GM12878 (cell line): ENCODE measurements at regions not wholly inside any gene's neighbourhood (a gene's known extent, or its start where the extent isn't known, plus 50 kb on each side); places are given as distances from the start of the nearest gene placed in this dataset.

Experiments used
- ATAC-seq: fragments of 200-7000 bp; cut with Tn5 transposase; 3 replicates; pipeline ENCODE4 v1.9.1; 2020; ENCODE audit warnings: mild to moderate bottlenecking, moderate library complexity
- BruUV-seq: library from RNA; stranded (reverse); fragments of 400-500 nt; replicated peaks from 2 replicates; lab custom pipeline; 2021; lab: Mats Ljungman, UMichigan
- CTCF ChIA-PET: fragments of 300-600 bp; sonication (Branson Sonifier 250); formaldehyde crosslinking; extraction: SDS; loops from one replicate; lab custom pipeline; 2021; ENCODE audit warnings: inconsistent platforms; lab: Yijun Ruan, JAX
- POLR2A ChIA-PET: fragments of 350-600 bp; formaldehyde crosslinking; extraction: SDS; loops from one replicate; lab custom pipeline; 2021; ENCODE audit warnings: inconsistent platforms; lab: Charles Lee
- RAD21 ChIA-PET: fragments of 300-600 bp; sonication (Branson Sonifier 250); formaldehyde crosslinking; loops from one replicate; lab custom pipeline; 2023; ENCODE audit warnings: antibody characterized with exemption; ENCODE audit not compliant: unreplicated experiment; lab: Charles Lee
- SMC1A ChIA-PET: fragments of 300-600 bp; sonication (Branson Sonifier 250); formaldehyde crosslinking; loops from one replicate; lab custom pipeline; 2023; ENCODE audit not compliant: unreplicated experiment, uncharacterized antibody; lab: Charles Lee
- DNase-seq: peaks from one replicate; pipeline ENCODE4 v3.0.0-alpha.2; 2011; ENCODE audit warnings: low read depth, low spot score
- FAIRE-seq: peaks from 3 replicates; lab custom pipeline; 2011; peaks lifted over from hg19 to GRCh38; lab: Jason Lieb, UNC
- H2AFZ ChIP-seq: 2 replicates; pipeline ENCODE4 v1.6.0; 2011; ENCODE audit warnings: low read depth, low read length, control low read depth; ENCODE audit not compliant: control insufficient read depth
- H3K27ac ChIP-seq: 2 replicates; pipeline ENCODE4 v1.5.1; 2011; ENCODE audit warnings: control low read depth; ENCODE audit not compliant: control insufficient read depth, insufficient read depth
- H3K27me3 ChIP-seq, 2 experiments: replicated peaks in 1 of 2; 2 replicates each; pipeline versions ENCODE4 v1.6.0 to v1.6.1; 2011; ENCODE audit warnings: low read length in 1 of 2; ENCODE audit not compliant: control insufficient read depth in 2 of 2, insufficient read depth in 2 of 2
- H3K36me3 ChIP-seq, 2 experiments: 2 replicates each; pipeline ENCODE4 v1.5.1; 2011; ENCODE audit warnings: low read length in 1 of 2; ENCODE audit not compliant: control insufficient read depth in 2 of 2, insufficient read depth in 2 of 2
- H3K4me1 ChIP-seq: 2 replicates; pipeline ENCODE4 v1.6.1; 2011; ENCODE audit warnings: mild to moderate bottlenecking, low read length, moderate library complexity, mixed read lengths; ENCODE audit not compliant: control insufficient read depth, insufficient read depth
- H3K4me2 ChIP-seq: 2 replicates; pipeline ENCODE4 v1.6.0; 2011; ENCODE audit warnings: control low read depth; ENCODE audit not compliant: control insufficient read depth, insufficient read depth
- H3K4me3 ChIP-seq: fragments of 200-600 bp; sonication (generic); 2 replicates; pipeline ENCODE4 v1.5.1; 2016
- H3K79me2 ChIP-seq: 2 replicates; pipeline ENCODE4 v1.6.0; 2011; ENCODE audit warnings: low read length; ENCODE audit not compliant: control insufficient read depth, insufficient read depth
- H3K9ac ChIP-seq: 2 replicates; pipeline ENCODE4 v1.8.0; 2011; ENCODE audit warnings: low read length, control low read depth, mixed read lengths; ENCODE audit not compliant: control insufficient read depth, insufficient read depth
- H3K9me3 ChIP-seq: replicated peaks from 3 replicates; pipeline ENCODE4 v1.5.1; 2011; ENCODE audit warnings: mild to moderate bottlenecking, low read length; ENCODE audit not compliant: control insufficient read depth, insufficient read depth
- H4K20me1 ChIP-seq: 2 replicates; pipeline ENCODE4 v1.6.0; 2011; ENCODE audit not compliant: control insufficient read depth, insufficient read depth
- ATF3 ChIP-seq: IDR thresholded peaks from 2 replicates; pipeline ENCODE4 v1.6.1; 2011; ENCODE audit warnings: low read depth, mild to moderate bottlenecking, low read length, moderate library complexity, borderline replicate concordance; ENCODE audit errors: extremely low read depth
- BCL11A ChIP-seq: IDR thresholded peaks from 2 replicates; pipeline ENCODE4 v1.6.1; 2011; ENCODE audit warnings: low read depth, low read length
- E4F1 ChIP-seq: fragments of 450-650 bp; IDR thresholded peaks from 2 replicates; pipeline ENCODE4 v1.6.1; 2018; ENCODE audit warnings: borderline replicate concordance, mild to moderate bottlenecking; ENCODE audit not compliant: partially characterized antibody
- MAX ChIP-seq: IDR thresholded peaks from 2 replicates; pipeline ENCODE4 v1.6.1; 2012; ENCODE audit warnings: low read depth, low read length, improper control_type of control experiment
- MEF2A ChIP-seq: IDR thresholded peaks from 2 replicates; pipeline ENCODE4 v1.6.1; 2011; ENCODE audit warnings: low read depth, mild to moderate bottlenecking, low read length, moderate library complexity; ENCODE audit not compliant: insufficient read depth
- RELA ChIP-seq: fragments of 450-650 bp; IDR thresholded peaks from 2 replicates; pipeline ENCODE4 v1.8.0; 2014; ENCODE audit warnings: borderline replicate concordance; ENCODE audit not compliant: partially characterized antibody
- SMAD1 ChIP-seq: fragments of 450-650 bp; IDR thresholded peaks from 2 replicates; pipeline ENCODE4 v1.6.1; 2018; ENCODE audit warnings: mild to moderate bottlenecking, low read depth; ENCODE audit not compliant: partially characterized antibody
- SPI1 ChIP-seq: IDR thresholded peaks from 2 replicates; pipeline ENCODE4 v1.6.1; 2011; ENCODE audit warnings: low read depth, mild to moderate bottlenecking, low read length, moderate library complexity, borderline replicate concordance; ENCODE audit not compliant: insufficient read depth
- STAT1 ChIP-seq: fragments of 450-650 bp; conservative IDR thresholded peaks from 2 replicates; pipeline ENCODE4 v1.6.1; 2014; ENCODE audit warnings: antibody characterized with exemption, mild to moderate bottlenecking
- WGBS: methylation state at CpG from one replicate; pipeline ENCODE4 v1.1.6; 2016; ENCODE audit warnings: low lambda C conversion rate; ENCODE audit not compliant: insufficient replicate concordance, insufficient coverage; ENCODE audit errors: missing lambda C conversion rate; 5-methylcytosine and 5-hydroxymethylcytosine counted together
- in situ Hi-C: fragments of 300-500 bp; cut with MboI; formaldehyde crosslinking; loops from 9 replicates; pipeline ENCODE4 v1.14.3; 2018; ENCODE audit warnings: mixed read lengths
- intact Hi-C: fragments of 100-400 bp; cut with micrococcal nuclease; formaldehyde crosslinking; loops from one replicate; pipeline ENCODE4 v1.14.2; 2022; ENCODE audit not compliant: unreplicated experiment
- TF ChIP-seq, protein P1 (sequence below): fragments of 450-650 bp; IDR thresholded peaks from 2 replicates; pipeline ENCODE4 v1.6.1; 2016; ENCODE audit warnings: mild to moderate bottlenecking, moderate library complexity, borderline replicate concordance

DNA sequence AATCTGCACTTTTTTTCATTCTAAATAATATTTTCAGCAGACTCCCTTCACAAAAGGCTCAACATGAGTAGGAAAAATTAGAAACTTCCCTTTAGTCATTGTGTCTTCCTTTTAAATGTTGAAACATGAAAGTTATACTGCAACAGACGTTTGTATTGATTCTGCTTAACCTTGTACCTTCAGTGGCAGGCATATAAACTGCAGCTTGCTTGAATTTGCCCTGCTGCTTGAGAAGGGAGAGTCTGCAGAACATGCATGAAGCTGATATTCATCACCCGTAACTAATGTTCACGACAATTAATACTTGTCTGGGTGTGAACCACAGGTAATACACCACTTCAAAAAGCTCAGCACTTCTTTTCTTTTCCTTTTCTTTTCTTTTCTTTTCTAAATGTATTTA lies 294.7 kb upstream of the LRP1B start:
- DNase-seq: no peak
- H3K4me2 ChIP-seq: no peak overlapping the region
- no peaks in the 10 kb centered on the region for H3K36me3 ChIP-seq
- WGBS: 3% methylated on average over 3 of the region's 3 CpGs
- no peaks in the 10 kb centered on the region for H3K4me1 ChIP-seq
- intact Hi-C loops: no loop called here
- H3K9ac ChIP-seq: no peak overlapping the region
- TF ChIP-seq SMAD1 (no peak), ATF3 (no peak), RELA (no peak), STAT1 (no peak), MAX (no peak)
- H3K27me3 ChIP-seq: no peaks in the 10 kb centered on the region
- no peak for ATAC-seq
- no peak for FAIRE-seq
- H3K4me3 ChIP-seq: no peak overlapping the region
- ChIA-PET RAD21 (no interaction called here), SMC1A (no interaction called here), POLR2A (interaction anchor here (0.5 kb wide), 1 partner anchor 261 kb away, joined by 7 read pairs; no protein-coding TSS in a partner anchor), CTCF (no interaction called here)
- no peaks in the 10 kb centered on the region for H3K79me2 ChIP-seq
- no TSS peak for BruUV-seq
- no peaks in the 10 kb centered on the region for H4K20me1 ChIP-seq
- no peaks in the 10 kb centered on the region for H3K9me3 ChIP-seq
- H3K27ac ChIP-seq: no peak overlapping the region
- H2AFZ ChIP-seq: no peak overlapping the region
- in situ Hi-C loops: no loop called here

DNA sequence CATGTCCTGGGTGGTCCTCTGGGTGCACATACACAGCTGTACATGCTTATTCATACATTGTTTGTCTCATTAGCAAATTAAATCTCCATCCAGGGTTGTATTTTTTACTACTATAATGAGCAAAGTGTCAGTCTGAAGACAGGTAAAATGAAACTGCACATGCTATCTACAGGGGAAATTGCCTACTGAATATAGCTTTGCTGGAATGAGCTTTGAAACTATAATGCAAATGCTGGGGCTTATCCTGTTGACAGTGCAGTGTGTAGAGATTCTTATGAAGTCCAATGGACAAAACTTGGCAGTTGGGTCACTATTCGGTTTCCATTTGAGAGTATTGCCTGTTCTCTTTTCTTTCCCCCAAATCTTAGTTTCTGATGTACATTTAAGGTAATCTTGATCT lies 292.8 kb upstream of the LRP1B start:
- no peaks in the 10 kb centered on the region for H3K36me3 ChIP-seq
- H3K27me3 ChIP-seq: no peaks in the 10 kb centered on the region
- no peak overlapping the region for H3K4me2 ChIP-seq
- H3K9ac ChIP-seq: no peak overlapping the region
- no TSS peak for BruUV-seq
- ChIA-PET POLR2A (no interaction called here), CTCF (no interaction called here), RAD21 (no interaction called here), SMC1A (no interaction called here)
- 0% methylated on average over 1 of the region's 1 CpG for WGBS
- H3K27ac ChIP-seq: no peak overlapping the region
- H2AFZ ChIP-seq: no peak overlapping the region
- H3K9me3 ChIP-seq: no peaks in the 10 kb centered on the region
- DNase-seq: no peak
- no peak for FAIRE-seq
- no peaks in the 10 kb centered on the region for H3K79me2 ChIP-seq
- in situ Hi-C loops: no loop called here
- no peaks in the 10 kb centered on the region for H4K20me1 ChIP-seq
- H3K4me3 ChIP-seq: no peak overlapping the region
- H3K4me1 ChIP-seq: no peaks in the 10 kb centered on the region
- no peak for ATAC-seq
- intact Hi-C loops: no loop called here
- no peak for TF ChIP-seq SPI1
- TF ChIP-seq BCL11A: no peak
- TF ChIP-seq E4F1: no peak
- no peak for TF ChIP-seq MEF2A
- TF ChIP-seq, protein P1, sequence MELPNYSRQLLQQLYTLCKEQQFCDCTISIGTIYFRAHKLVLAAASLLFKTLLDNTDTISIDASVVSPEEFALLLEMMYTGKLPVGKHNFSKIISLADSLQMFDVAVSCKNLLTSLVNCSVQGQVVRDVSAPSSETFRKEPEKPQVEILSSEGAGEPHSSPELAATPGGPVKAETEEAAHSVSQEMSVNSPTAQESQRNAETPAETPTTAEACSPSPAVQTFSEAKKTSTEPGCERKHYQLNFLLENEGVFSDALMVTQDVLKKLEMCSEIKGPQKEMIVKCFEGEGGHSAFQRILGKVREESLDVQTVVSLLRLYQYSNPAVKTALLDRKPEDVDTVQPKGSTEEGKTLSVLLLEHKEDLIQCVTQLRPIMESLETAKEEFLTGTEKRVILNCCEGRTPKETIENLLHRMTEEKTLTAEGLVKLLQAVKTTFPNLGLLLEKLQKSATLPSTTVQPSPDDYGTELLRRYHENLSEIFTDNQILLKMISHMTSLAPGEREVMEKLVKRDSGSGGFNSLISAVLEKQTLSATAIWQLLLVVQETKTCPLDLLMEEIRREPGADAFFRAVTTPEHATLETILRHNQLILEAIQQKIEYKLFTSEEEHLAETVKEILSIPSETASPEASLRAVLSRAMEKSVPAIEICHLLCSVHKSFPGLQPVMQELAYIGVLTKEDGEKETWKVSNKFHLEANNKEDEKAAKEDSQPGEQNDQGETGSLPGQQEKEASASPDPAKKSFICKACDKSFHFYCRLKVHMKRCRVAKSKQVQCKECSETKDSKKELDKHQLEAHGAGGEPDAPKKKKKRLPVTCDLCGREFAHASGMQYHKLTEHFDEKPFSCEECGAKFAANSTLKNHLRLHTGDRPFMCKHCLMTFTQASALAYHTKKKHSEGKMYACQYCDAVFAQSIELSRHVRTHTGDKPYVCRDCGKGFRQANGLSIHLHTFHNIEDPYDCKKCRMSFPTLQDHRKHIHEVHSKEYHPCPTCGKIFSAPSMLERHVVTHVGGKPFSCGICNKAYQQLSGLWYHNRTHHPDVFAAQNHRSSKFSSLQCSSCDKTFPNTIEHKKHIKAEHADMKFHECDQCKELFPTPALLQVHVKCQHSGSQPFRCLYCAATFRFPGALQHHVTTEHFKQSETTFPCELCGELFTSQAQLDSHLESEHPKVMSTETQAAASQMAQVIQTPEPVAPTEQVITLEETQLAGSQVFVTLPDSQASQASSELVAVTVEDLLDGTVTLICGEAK: no peak
